IMR-90 (cell line): ENCODE measurements at regions not wholly inside any gene's neighbourhood (a gene's known extent, or its start where the extent isn't known, plus 50 kb on each side); places are given as distances from the start of the nearest gene placed in this dataset.

Source experiments
- BHLHE40 ChIP-seq: fragments of 150-350 bp; IDR thresholded peaks from 2 replicates; pipeline ENCODE4 v1.6.1; 2016; ENCODE audit warnings: mild to moderate bottlenecking, low read depth, low read length
- CEBPB ChIP-seq: IDR thresholded peaks from 2 replicates; pipeline ENCODE4 v1.6.1; 2012; ENCODE audit warnings: low read depth, low read length, improper control_type of control experiment
- ELK1 ChIP-seq: fragments of 150-350 bp; IDR thresholded peaks from 2 replicates; pipeline ENCODE4 v1.6.1; 2016; ENCODE audit warnings: low read depth, mild to moderate bottlenecking, low read length, moderate library complexity, borderline replicate concordance
- MAFK ChIP-seq: IDR thresholded peaks from 2 replicates; pipeline ENCODE4 v1.6.1; 2012; ENCODE audit warnings: low read depth, low read length, improper control_type of control experiment
- MAZ ChIP-seq: IDR thresholded peaks from 2 replicates; pipeline ENCODE4 v1.6.1; 2012; ENCODE audit warnings: low read depth, mild to moderate bottlenecking, low read length, improper control_type of control experiment, moderate library complexity, borderline replicate concordance
- MXI1 ChIP-seq: IDR thresholded peaks from 2 replicates; pipeline ENCODE4 v1.6.1; 2012; ENCODE audit warnings: low read depth, mild to moderate bottlenecking, low read length, moderate library complexity, borderline replicate concordance
- NFE2L2 ChIP-seq: fragments of 150-350 bp; IDR thresholded peaks from 2 replicates; pipeline ENCODE4 v1.6.1; 2016; ENCODE audit warnings: low read depth, mild to moderate bottlenecking, low read length
- POLR2A ChIP-seq: IDR thresholded peaks from 2 replicates; pipeline ENCODE4 v1.6.1; 2012; ENCODE audit warnings: mild to moderate bottlenecking, low read depth, low read length
- RAD21 ChIP-seq: IDR thresholded peaks from 2 replicates; pipeline ENCODE4 v1.6.1; 2012; ENCODE audit warnings: low read length, improper control_type of control experiment
- RFX5 ChIP-seq: IDR thresholded peaks from 2 replicates; pipeline ENCODE4 v1.8.0; 2012; ENCODE audit warnings: low read depth, mild to moderate bottlenecking, low read length, moderate library complexity
- SMC3 ChIP-seq: fragments of 150-350 bp; IDR thresholded peaks from 2 replicates; pipeline ENCODE4 v1.6.1; 2016; ENCODE audit warnings: low read depth, mild to moderate bottlenecking, antibody characterized with exemption, low read length, moderate library complexity
- TF ChIP-seq, protein P1 (sequence below): conservative IDR thresholded peaks from 2 replicates; pipeline ENCODE4 v1.5.1; 2012; ENCODE audit warnings: mild to moderate bottlenecking, low read depth, low read length, improper control_type of control experiment
- TF ChIP-seq, protein P2 (sequence below): fragments of 150-350 bp; IDR thresholded peaks from 2 replicates; pipeline ENCODE4 v1.6.1; 2017; ENCODE audit warnings: mild to moderate bottlenecking, antibody characterized with exemption, low read length, low read depth

DNA sequence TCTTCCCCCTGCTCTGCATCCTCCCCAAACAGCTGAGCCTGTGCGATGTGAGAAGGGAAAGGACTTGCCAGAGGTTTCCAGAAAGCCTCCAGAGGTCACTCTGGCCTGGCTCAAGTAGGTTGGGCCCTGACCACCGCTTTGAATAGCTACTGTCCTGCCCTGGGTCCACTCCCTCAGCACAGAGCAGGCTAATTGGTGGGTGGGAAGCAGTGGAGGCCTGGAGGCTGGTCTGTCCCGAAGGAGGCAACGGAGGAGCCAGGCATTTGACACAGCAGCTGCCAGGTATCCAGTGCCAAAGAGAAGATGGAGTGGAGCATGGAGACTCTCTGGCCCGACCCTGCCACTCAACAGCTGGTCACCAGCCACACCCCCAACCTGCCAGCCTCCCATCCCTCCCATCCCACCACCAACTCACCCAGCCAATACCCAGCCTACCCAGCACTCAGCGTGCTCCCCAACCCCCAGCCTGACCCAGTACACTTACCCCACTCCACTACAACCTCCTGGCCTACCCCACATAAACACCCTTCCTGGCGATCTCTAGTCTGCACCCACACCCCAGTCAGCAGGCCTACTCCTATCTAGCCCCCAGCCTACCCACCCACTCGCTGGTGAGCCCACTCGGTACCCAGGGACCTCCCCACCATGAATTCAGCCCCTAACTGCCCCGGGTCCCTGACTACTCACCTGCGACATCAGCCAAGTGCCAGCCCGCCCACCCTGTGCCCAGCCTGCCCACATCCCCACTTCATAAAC lies 64.6 kb upstream of the COL13A1 start:
- TF ChIP-seq, protein P1, sequence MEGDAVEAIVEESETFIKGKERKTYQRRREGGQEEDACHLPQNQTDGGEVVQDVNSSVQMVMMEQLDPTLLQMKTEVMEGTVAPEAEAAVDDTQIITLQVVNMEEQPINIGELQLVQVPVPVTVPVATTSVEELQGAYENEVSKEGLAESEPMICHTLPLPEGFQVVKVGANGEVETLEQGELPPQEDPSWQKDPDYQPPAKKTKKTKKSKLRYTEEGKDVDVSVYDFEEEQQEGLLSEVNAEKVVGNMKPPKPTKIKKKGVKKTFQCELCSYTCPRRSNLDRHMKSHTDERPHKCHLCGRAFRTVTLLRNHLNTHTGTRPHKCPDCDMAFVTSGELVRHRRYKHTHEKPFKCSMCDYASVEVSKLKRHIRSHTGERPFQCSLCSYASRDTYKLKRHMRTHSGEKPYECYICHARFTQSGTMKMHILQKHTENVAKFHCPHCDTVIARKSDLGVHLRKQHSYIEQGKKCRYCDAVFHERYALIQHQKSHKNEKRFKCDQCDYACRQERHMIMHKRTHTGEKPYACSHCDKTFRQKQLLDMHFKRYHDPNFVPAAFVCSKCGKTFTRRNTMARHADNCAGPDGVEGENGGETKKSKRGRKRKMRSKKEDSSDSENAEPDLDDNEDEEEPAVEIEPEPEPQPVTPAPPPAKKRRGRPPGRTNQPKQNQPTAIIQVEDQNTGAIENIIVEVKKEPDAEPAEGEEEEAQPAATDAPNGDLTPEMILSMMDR: no peak
- no peak for TF ChIP-seq POLR2A
- no peak for TF ChIP-seq CEBPB
- TF ChIP-seq, protein P2, sequence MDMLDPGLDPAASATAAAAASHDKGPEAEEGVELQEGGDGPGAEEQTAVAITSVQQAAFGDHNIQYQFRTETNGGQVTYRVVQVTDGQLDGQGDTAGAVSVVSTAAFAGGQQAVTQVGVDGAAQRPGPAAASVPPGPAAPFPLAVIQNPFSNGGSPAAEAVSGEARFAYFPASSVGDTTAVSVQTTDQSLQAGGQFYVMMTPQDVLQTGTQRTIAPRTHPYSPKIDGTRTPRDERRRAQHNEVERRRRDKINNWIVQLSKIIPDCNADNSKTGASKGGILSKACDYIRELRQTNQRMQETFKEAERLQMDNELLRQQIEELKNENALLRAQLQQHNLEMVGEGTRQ: no peak
- TF ChIP-seq NFE2L2: no peak
- TF ChIP-seq RFX5: no peak
- TF ChIP-seq MAZ: no peak
- no peak for TF ChIP-seq ELK1
- no peak for TF ChIP-seq SMC3
- TF ChIP-seq BHLHE40: no peak
- no peak for TF ChIP-seq MXI1
- no peak for TF ChIP-seq MAFK
- no peak for TF ChIP-seq RAD21
